Prostate gland (tissue), 2 donors: ENCODE measurements at regions not wholly inside any gene's neighbourhood (a gene's known extent, or its start where the extent isn't known, plus 50 kb on each side); places are given as distances from the start of the nearest gene placed in this dataset.

Experiments used
- DNase-seq: peaks from one replicate; pipeline ENCODE4 v3.0.0-alpha.2; 2019; ENCODE audit warnings: low spot score
- H3K27ac ChIP-seq, 2 donors: fragments of 200-600 bp; sonication (generic); 2 replicates each; pipeline ENCODE4 v1.5.1; 2017 to 2019
- H3K27me3 ChIP-seq: fragments of 200-600 bp; sonication (generic); replicated peaks from 2 replicates; pipeline ENCODE4 v1.5.1; 2019; ENCODE audit not compliant: insufficient read depth
- H3K36me3 ChIP-seq, 2 donors: fragments of 200-600 bp; sonication (generic); 1 replicate in 1 of 2; 2 replicates in 1 of 2; pipeline versions ENCODE4 v1.5.1 to v1.8.1; 2017 to 2019
- H3K4me1 ChIP-seq: fragments of 200-600 bp; sonication (generic); replicated peaks from 2 replicates; pipeline ENCODE4 v1.5.1; 2019
- H3K4me3 ChIP-seq, 2 donors: fragments of 200-600 bp; sonication (generic); 2 replicates each; pipeline ENCODE4 v1.5.1; 2017 to 2019
- H3K9me3 ChIP-seq: fragments of 200-600 bp; sonication (generic); 2 replicates; pipeline ENCODE4 v1.5.1; 2017
- CTCF ChIP-seq, 4 experiments: fragments of 200-600 bp in 2 of 4; fragments of 450-650 bp in 2 of 4; sonication (generic) in 2 of 4; IDR thresholded peaks; 1 replicate in 3 of 4; 2 replicates in 1 of 4; pipeline ENCODE4 v1.5.1; 2016 to 2019; ENCODE audit warnings: antibody characterized with exemption in 4 of 4, mild to moderate bottlenecking in 2 of 4, moderate library complexity in 2 of 4
- POLR2A ChIP-seq: fragments of 450-650 bp; IDR thresholded peaks from one replicate; pipeline ENCODE4 v1.6.1; 2016; ENCODE audit warnings: antibody characterized with exemption, mild to moderate bottlenecking
- POLR2AphosphoS5 ChIP-seq: sonication (generic); formaldehyde crosslinking; IDR thresholded peaks from one replicate; pipeline ENCODE4 v1.6.1; 2017; ENCODE audit warnings: antibody characterized with exemption
- WGBS: methylation state at CpG from one replicate; pipeline ENCODE4 v1.1.5; 2018; 5-methylcytosine and 5-hydroxymethylcytosine counted together
- intact Hi-C: fragments of 100-400 bp; cut with DNase I; formaldehyde crosslinking; loops from one replicate; pipeline ENCODE4 v1.14.2; 2022

GRCh38 chr2:139155991-139156390, 375.8 kb upstream of the NXPH2 start:
- Histone ChIP-seq H3K27ac (no peak overlapping the region), H3K9me3 (no peaks in the 10 kb centered on the region), H3K36me3 (no peaks in the 10 kb centered on the region), H3K27me3 (no peaks in the 10 kb centered on the region), H3K4me1 (no peaks in the 10 kb centered on the region), H3K4me3 (no peak overlapping the region)
- TF ChIP-seq POLR2A, result no peak
- 12% methylated on average over 3 of the region's 3 CpGs for WGBS
- intact Hi-C loops, result no loop called here
- no peak for DNase-seq

GRCh38 chr2:139142252-139142880, 362.2 kb upstream of the NXPH2 start:
- Histone ChIP-seq H3K9me3 (no peaks in the 10 kb centered on the region), H3K27me3 (no peaks in the 10 kb centered on the region), H3K27ac (no peak overlapping the region), H3K4me1 (no peaks in the 10 kb centered on the region), H3K36me3 (no peaks in the 10 kb centered on the region), H3K4me3 (no peak overlapping the region)
- intact Hi-C loops, result no loop called here
- no peak for DNase-seq
- TF ChIP-seq CTCF (IDR thresholded peaks at IDR 0.05) (no peak), POLR2AphosphoS5 (no peak), POLR2A (no peak)
- 36% methylated on average over 2 of the region's 2 CpGs for WGBS

GRCh38 chr2:139124271-139124670, 344.1 kb upstream of the NXPH2 start:
- Histone ChIP-seq H3K27me3 (no peaks in the 10 kb centered on the region), H3K4me1 (no peaks in the 10 kb centered on the region), H3K4me3 (no peak overlapping the region), H3K36me3 (no peaks in the 10 kb centered on the region), H3K9me3 (no peaks in the 10 kb centered on the region), H3K27ac (no peak overlapping the region)
- intact Hi-C loops, result no loop called here
- DNase-seq, result no peak
- TF ChIP-seq POLR2AphosphoS5 (no peak), POLR2A (no peak), CTCF (IDR thresholded peaks at IDR 0.05) (no peak)

GRCh38 chr2:139123795-139124194, 343.6 kb upstream of the NXPH2 start:
- intact Hi-C loops, result no loop called here
- no peak overlapping the region for H3K27ac ChIP-seq
- no peak overlapping the region for H3K4me3 ChIP-seq
- DNase-seq, result no peak
- no peaks in the 10 kb centered on the region for H3K27me3 ChIP-seq
- no peaks in the 10 kb centered on the region for H3K9me3 ChIP-seq
- WGBS, result 72% methylated on average over 1 of the region's 1 CpG
- TF ChIP-seq POLR2A (no peak), CTCF (IDR thresholded peaks at IDR 0.05) (no peak), POLR2AphosphoS5 (no peak)
- no peaks in the 10 kb centered on the region for H3K36me3 ChIP-seq
- H3K4me1 ChIP-seq, result no peaks in the 10 kb centered on the region

GRCh38 chr2:139122711-139123158, 342.5 kb upstream of the NXPH2 start:
- H3K27me3 ChIP-seq, result no peaks in the 10 kb centered on the region
- 72% methylated on average over 7 of the region's 7 CpGs for WGBS

More at GRCh38 chr2:139122711-139123158, 342.5 kb upstream of the NXPH2 start:
- Histone ChIP-seq H3K4me1 (no peaks in the 10 kb centered on the region), H3K36me3 (no peaks in the 10 kb centered on the region), H3K4me3 (no peak overlapping the region), H3K27ac (no peak overlapping the region), H3K9me3 (no peaks in the 10 kb centered on the region)
- TF ChIP-seq POLR2A, result no peak
- no peak for TF ChIP-seq CTCF (IDR thresholded peaks at IDR 0.05)
- no peak for TF ChIP-seq POLR2AphosphoS5
- DNase-seq, result no peak
- intact Hi-C loops, result no loop called here
